Activated CD4-positive, alpha-beta T cell treated with anti-CD3 and anti-CD28 coated beads, Interleukin-2, Interleukin-4, amounts not matched to agents 100 ng/mL and 50 ng/mL, durations not matched to agents 16 hours and 8 hours (primary cell): ENCODE measurements at regions not wholly inside any gene's neighbourhood (a gene's known extent, or its start where the extent isn't known, plus 50 kb on each side); places are given as distances from the start of the nearest gene placed in this dataset.
A peak's percentile ranks its signal among the peaks of the same experiment; 100 is the strongest.

ENCODE experiments used
- DNase-seq: peaks from one replicate; pipeline ENCODE4 v3.0.0-alpha.2; 2020; ENCODE audit warnings: low spot score

DNA sequence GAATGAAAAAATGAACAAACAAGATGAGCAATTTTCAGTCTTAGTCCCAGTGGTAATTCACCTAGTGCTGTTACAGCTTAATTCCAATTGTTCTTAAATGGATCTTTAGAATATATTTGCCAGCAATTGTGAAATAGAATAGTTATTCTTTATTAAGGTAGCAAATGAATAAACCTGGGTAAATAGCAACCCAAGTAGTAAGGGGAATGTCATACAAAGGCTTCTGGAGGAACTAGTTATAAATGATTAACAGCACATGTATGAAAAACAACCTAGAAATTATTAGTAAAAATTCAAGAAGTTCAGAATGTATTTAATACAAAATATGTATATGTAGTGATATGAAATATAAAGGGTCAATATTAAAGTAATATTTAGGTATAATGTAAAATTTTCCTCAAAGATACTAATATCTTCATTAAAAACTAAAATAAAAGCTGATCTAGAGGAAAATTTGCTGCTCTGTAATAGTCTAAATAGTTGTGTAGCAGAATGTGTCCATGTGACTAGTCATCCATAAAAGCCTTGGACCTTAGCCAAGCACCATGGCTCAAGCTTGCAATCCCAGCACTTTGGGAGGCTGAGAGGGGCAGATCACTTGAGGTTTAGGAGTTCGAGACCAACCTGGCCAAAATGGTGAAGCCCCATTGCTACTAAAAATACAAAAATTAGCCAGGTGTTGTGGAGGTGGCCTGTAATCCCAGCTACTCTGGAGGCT, 535.9 kb upstream of the ATXN8OS start:
- DNase-seq: no peak

DNA sequence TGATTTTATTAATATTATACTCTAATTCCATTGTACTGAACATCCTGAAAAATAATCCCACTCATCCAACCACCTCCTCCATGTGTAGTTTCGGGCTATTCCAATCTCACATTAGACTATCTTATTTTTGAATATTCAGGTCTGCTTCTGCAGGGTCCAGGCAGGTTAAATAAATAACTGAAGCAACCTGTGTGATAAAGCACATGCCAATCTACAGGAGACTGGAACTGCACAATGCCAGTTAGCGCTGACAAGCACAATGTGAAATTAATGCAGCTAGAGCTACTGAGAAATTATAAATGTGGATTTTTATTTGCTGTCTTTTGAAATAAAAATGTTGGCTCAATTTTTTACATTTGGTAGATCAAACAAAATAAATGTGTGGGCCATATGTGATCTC, 540.1 kb upstream of the ATXN8OS start:
- no peak for DNase-seq

DNA sequence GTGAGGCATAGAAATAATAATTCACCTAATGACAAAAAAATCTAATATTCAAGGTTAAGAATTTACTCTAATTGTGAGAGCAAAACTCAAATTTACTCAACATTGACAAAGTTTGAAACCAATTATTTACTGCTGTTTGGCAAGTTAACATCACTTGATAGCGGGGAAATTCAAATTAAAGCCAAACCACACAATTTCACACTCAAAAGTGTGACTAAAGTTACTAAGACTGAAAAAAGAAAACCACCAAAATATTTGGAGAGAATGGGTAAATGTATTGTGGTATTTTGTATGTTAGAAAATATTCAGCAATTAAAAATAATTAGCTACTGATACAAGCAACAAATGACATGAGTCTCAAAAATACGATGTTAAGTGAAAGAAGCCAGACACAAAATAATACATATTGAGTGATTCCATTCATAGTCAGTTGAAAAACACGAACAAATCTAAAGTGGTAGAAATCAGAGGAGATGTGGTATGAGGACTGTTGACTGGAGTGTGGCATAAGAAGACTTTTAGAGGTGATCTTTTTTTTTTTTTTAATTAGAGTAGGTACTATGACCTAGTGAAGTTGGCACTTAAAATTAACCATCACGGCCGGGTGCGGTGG, 541.4 kb upstream of the ATXN8OS start:
- DNase-seq: no peak

DNA sequence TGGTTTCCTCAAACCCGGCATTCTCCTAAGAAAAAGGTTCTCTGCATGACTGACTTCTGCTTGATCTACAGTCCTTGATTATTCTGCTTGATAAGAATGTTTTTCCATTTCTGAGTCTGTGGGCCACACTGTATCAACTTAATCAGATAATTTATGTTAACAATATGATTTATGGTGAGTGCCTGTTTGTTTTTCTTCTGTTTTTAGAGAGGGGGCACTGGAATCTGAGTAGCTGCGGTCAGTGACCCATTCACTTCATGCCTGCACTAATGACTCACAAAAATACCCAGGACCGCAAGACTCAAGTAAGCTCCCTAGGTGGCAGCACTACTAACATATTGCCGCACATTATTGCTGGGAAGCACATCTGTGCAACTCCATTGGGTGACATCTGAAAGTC, 542.3 kb upstream of the ATXN8OS start:
- peak; percentile 4 for DNase-seq

DNA sequence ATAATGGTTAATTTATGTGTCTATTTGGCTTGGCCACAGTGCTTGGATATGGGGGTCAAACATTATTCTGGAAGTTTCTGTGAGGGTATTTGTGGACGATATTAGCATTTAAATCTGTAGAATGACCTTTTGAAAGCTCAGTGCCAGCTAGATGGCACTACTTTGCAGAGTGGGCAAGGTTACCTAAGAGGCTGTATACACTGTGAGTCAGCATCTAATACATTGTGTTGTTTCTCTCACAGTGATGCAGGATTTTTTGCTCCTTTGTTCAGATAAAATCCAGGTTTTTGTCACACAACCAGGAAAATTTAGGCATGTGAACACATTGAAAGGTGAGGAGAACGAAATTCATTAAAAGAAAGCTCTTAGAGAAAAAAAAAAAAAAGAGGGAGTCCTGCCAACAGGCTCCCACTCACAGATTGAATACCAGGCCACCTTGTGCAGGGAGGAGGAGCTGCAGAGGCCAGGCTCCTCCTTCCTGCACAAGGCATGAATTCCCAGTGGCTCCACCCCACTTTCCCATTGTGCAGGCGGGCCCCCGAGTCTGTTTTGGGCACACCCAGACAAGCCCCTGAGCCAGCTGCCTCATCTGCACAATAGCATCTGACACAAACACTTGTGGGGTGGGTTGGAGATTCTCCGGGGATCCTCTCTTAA, 551.0 kb upstream of the ATXN8OS start:
- no peak for DNase-seq

DNA sequence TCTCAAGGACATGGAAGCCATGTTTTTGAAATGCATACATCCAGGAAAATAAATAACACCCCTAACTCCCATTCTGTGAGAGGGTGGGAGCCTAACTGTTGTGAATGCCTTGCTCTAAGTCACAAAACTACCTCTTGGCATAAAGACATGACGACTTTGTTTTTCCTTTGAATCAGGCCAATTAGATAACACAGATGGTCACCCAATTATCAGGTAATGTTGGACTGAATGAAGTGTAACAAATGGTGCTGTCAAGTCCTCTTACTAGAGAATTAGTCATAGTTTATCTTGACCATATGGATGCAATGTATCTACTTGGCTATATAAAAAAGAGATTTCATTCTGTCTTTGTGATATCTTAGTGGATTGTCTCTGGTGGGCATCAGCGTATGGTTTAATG, 553.6 kb upstream of the ATXN8OS start:
- DNase-seq: no peak

DNA sequence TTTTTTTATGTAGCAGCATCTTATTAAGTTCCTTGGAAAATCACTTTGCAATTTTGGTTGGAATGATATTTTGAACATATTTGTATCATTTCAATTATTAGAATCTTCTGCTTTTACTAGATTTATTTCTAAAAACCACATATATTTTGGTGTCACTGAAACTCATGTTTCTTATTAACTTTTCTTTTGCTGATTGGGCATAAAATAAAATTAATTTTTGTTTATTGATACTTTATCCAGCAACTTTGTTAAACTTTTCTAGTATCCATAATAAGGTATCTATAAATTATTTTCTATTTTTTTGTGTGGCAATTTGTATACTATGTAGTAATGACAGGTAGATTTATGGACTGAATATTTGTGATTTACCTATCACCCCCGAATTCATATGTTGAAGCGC, 556.4 kb upstream of the ATXN8OS start:
- DNase-seq: no peak

DNA sequence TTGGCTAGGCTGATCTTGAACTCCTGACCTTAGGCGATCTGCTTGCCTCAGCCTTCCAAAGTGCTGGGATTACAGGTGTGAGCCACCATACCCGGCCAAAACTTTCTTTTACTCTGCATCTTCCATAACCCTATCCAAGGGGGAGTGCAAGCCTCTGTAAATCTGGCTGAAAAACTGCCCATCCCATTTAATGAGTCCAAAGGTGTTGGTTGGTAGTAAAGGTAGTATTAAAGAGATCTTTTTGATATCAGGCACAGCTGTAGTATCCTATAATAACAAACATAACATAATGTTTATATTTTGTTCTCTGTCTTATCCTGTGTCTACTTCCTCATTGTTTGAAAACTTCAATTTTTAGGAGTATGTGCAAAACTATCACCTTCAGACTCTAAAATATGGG, 559.8 kb upstream of the ATXN8OS start:
- DNase-seq: no peak

DNA sequence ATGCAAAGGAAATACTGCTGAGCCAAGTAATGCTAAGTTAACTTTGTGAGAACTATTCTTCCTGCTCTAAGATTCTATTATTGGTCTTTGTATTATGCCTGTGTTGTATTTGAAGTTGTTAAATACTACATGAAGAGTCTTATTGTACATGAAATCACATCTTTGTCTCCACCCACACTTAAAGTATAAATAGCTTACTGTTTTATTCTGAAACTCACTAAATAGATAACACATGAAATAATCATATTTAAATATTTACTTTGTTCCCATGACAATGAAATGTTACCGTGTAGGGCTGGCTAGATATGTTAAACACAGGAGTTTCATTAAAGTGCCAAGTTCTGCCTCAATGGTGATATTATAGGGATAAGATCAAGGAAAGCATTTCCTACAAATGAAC, 562.1 kb upstream of the ATXN8OS start:
- no peak for DNase-seq

DNA sequence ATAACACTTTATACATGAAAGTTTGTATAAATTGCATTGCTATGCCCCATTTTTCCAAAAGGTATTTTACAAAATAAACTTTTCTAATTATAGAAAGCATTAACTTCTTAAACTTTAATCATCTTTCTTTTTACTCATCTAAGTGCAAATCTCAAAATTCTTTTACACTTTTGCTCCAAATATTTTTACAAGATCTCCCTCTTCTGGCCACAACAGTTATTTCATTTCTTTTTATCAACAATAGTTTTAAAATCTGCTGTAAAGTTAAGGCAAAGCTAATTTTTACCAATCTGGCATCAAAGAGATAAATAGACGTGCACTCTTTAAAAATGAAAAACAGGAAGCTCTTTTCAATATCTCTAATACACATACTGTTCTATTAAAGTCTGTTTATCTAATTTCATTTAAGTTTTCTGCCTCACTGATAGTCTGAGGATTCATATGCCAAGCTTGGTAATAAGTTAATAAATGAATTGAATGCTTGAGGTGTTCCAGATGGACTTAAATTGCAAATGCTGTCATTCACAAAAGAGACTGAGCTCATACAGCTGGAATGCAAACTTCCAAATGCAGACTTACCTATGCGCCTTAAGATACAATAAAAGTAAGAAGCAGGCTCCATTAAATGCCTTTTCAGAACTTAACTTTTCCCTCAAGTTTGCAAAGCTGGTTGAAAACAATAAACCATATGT, 583.0 kb upstream of the ATXN8OS start:
- DNase-seq: no peak

DNA sequence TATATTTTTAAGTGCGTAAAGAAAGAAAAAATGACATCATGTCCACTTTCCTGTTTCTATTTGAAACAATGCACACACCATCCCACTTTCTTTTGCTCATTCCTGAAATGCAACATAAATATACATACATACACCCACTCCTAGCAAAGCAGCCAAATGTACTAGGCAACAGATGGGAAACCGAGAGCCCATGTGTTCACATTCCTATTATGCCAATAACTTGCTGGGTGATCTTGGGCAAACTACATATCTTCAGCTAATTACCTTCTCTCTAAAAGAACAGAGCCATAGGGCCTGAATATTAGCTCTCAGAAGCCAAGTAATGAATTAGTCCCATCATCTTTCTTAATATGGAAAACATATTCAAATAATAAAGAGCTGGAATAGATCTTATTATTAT, 610.6 kb upstream of the ATXN8OS start:
- DNase-seq: no peak

DNA sequence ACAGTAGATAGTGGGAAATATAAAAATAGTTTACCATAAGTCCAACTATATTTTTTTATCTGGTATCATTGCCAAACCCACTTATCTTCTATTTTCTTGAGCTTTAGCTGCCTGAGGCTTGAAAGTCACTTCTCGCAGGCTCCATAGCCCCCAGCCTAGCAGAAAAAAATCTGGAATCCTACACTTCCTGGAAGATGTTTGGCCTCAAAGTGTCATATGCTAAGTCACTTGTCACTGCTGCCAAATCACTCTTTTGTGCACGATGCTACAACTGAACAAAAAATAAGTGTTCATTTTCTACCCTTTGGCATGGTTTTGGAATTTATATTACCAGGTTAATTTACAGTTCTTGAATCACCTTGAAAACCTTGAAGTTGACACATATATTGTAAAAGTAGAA, 612.5 kb upstream of the ATXN8OS start:
- no peak for DNase-seq

DNA sequence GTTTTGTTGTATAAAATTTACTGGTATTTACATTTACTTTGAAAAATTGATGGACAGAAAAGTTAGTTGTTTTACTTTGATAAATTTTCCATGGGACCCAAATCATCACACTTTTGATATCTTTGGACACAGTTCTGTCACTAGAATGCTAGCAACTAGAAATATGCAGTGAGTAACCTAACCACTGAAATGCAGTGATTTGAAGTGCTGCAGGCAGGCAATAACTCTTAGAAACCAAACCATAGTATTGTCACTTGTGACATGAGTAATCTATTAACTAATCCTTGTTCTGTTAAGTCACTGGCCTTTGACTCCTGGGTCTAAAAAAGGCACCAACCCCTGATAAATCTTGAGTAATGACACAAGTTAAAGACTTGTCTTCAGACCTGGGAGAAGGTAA, 620.0 kb upstream of the ATXN8OS start:
- no peak for DNase-seq

DNA sequence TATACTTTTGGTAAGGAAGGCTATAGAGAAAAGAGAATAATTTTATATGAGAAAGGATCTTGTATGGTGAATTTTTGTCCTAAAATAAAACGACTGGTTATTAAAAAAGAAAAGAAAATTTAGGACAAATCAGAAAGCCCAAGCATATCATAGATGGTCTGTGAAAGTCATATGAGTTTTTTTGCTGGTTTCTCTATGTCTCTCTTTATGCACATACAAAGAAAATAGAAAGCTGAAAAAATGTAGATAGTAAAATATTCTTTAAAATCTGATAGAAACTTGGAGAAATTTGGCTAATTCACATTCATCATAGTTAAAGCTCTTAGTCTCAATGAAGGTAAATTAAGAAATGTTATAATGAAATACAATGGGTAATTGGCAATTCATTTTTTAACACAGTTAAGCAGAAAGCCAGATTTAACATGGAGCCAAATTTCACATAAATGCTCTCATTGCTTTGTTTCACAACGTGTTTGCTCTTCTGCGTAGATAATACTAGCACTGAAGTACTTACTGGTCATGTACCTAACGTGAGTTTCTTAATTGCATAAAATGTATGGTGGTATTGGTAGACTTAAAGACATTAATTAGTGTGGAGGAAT, 621.5 kb upstream of the ATXN8OS start:
- no peak for DNase-seq

DNA sequence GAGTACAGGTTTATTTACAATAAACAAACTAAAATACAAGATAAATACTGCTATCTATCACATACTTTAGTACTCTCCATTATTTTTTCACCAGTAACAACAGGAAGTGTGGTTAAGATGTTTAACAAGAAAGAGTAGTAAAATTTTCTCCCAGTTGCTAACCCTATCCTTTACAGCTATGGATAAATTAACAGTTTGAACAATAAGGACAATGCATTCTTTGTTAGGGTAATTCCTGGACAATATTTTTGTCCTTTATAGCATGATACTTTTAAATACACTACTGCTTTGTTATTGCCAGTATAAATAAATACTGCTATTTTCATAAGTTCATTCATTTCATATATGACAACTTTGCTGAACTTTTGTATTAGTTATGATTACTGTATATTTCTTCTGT, 630.2 kb upstream of the ATXN8OS start:
- no peak for DNase-seq

DNA sequence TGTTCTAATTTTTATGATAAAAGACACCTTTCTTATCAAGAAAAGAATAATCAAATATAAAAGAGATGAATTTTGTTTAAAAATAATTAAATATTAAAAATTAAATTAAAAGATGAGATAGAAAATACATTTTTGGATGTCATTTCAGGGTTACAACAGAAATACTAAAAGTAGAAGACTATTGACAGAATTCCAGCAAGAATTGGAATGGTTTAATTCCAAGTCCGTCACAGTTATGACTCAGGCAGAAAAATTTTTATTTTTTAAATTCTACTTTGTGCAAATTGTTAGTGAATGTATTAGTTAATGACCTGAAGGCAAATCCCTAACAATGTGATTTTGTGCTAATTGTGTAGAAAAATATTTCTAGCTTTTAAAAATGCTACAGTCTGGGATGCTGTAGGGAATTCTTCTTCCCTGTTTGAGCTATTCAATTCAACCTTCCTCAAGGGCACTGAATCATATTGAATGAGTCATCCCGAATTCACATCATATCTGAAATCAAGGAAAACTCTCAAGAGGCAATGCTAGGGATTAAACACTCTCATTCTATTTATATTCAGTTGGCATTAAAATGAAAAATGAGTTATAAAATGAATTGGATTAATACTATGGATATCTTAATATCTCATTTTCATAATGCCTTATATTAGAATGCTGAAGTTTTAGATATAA, 633.5 kb upstream of the ATXN8OS start:
- DNase-seq: no peak

DNA sequence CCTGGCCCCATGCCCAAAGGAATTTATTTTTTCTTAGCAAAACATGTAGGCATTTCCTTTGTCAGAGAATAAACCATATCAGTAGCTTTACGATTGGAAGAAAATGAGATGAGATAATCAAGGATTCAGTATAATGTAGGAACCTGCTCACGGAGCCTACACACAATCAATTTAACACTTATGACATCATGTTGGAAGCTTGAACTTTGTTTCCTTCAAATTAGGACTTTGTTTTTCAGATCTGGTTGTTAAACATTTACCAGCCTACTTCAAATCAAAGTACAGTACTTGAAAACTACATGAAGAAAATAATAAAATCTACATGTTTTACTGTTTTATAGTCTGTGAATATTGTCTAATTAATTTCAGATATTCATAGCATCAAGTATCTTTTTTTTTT, 639.0 kb upstream of the ATXN8OS start:
- no peak for DNase-seq

DNA sequence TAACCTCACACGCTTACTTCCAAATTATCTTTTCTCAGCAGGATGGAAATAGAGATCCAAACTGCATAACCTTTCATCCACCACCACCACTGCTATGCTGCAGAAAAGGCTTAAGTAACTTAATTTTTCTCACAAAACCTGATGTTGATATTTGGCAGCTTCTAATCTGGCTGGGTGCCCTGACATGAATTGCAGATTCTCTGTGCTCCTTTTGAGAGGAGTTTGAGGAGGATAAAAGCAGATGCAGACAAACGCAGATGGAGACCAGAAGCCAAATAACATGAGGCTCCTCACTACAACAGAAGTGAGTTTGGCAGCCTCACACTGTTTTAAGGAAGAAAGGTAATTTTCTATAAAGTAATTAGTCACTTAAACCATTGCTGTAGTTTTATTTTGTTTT, 646.2 kb upstream of the ATXN8OS start:
- DNase-seq: no peak

DNA sequence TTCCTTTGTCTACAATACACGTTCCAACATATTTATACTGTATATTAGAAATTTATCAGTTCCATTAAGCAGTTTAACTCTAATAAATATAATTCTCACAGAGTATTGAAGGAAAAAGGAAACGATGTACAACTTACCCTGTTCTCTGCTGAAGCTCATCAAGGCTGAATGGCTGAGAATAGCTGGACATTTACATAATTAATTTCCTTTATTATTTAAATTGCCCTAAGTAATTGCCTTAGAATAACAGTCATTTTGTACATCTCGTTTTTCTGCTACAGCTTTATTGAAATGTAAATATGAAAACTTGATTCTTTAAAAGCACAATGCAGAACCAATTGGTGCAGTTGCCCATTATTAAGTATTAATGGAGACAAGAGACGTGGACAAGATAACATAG, 648.3 kb upstream of the ATXN8OS start:
- no peak for DNase-seq

DNA sequence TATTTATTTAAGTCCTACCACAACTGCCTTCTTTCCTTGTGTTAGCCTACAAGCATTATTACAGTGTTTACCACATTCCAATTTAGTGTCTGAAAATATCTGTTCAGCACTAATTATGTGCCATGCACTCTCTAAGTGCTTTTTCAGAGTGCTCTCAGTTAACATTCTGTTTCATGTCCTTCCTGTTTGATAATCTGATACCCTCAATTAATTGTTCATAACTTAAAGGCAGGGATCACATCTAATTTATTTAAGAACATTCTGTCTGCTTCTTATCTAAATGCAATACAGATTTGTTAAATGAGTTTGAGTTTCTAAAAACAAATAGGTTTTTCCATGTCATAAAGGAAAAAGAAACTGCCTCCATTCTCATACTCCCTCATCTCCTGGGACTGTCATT, 649.6 kb upstream of the ATXN8OS start:
- no peak for DNase-seq

DNA sequence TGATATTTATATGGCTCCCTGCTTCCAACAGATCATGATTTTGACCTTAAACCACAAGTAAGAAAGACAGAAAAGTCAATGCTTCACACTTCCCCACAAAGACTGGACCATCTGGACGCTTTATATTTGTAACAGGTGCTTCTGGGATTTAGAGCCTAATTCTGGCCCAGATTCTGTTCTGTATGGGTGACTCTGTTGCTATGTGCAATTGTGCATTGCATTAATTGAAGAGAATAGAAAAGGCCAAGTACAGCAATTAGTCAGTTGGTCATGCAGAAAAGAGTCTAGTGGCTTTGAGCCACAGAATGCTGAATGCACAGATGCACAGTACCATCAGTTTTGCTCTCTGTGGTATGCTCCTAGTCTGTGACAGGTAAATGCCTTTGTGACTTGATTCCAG, 657.4 kb upstream of the ATXN8OS start:
- no peak for DNase-seq

DNA sequence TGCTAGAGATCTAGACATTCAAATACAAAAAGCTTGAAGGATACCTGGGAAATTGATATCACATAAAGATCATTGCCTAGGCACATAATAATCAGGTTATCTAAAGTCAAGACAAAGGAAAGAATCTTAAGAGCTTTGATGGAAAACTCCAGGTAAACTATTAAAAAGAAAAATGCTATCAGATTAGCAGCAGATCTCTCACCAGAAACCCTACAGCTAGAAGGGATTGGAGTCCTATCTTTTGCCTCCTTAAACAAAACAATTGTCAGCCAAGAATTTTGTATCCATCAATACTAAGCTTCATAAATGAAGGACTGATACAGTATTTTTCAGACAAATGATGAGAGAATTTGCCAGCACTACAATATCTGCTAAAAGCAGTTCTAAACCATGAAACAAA, 682.4 kb upstream of the ATXN8OS start:
- no peak for DNase-seq
